ENCODE measurements at regions not wholly inside any gene's neighbourhood (a gene's known extent, or its start where the extent isn't known, plus 50 kb on each side); places are given as distances from the start of the nearest gene placed in this dataset.

GRCh38 chr3:23128655-23129054, 74.5 kb upstream of the UBE2E2 start:
- H3K4me1 ChIP-seq (ENCODE audit: control insufficient read depth in 1 of 2, low read depth in 2 of 2): no peaks in the 10 kb centered on the region
- H3K27ac ChIP-seq: no peak overlapping the region
- no peaks in the 10 kb centered on the region for H3K36me3 ChIP-seq
- ATAC-seq (ENCODE audit: insufficient number of reproducible peaks, low FRiP score, low read depth) (no peak), DNase-seq (ENCODE audit: low spot score) (no peak)
- no peaks in the 10 kb centered on the region for H3K9me3 ChIP-seq
- no peaks in the 10 kb centered on the region for H3K27me3 ChIP-seq (replicated peaks; ENCODE audit: insufficient read depth)
- no peak for TF ChIP-seq CTCF (IDR thresholded peaks at IDR 0.05)
- no peak overlapping the region for H3K4me3 ChIP-seq

DNA sequence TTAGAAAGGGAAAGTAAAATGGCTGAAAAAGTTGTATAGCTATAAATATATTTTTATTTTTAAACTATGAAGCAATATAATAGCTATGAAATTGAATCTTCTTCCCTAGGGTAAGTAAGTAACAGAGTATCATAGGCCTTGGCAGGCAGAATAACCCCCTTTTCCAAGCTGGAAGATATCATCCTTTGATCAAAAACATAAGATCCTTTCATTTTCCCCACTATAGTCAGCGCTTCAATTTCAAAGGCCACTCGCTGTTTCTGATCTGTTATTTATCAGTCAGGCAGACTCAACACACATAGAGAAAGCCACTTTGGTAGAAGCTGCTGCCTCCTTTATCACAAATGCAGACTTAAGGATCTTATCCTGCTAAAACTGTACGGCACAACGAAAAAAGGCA, 74.0 kb upstream of the UBE2E2 start:
- Histone ChIP-seq H3K9me3 (no peaks in the 10 kb centered on the region), H3K4me1 (ENCODE audit: control insufficient read depth in 1 of 2, low read depth in 2 of 2) (no peaks in the 10 kb centered on the region), H3K4me3 (no peak overlapping the region), H3K27ac (no peak overlapping the region), H3K36me3 (no peaks in the 10 kb centered on the region), H3K27me3 (replicated peaks; ENCODE audit: insufficient read depth) (no peaks in the 10 kb centered on the region)
- ATAC-seq (ENCODE audit: insufficient number of reproducible peaks, low FRiP score, low read depth) (no peak), DNase-seq (ENCODE audit: low spot score) (no peak)
- TF ChIP-seq CTCF (IDR thresholded peaks at IDR 0.05): no peak

DNA sequence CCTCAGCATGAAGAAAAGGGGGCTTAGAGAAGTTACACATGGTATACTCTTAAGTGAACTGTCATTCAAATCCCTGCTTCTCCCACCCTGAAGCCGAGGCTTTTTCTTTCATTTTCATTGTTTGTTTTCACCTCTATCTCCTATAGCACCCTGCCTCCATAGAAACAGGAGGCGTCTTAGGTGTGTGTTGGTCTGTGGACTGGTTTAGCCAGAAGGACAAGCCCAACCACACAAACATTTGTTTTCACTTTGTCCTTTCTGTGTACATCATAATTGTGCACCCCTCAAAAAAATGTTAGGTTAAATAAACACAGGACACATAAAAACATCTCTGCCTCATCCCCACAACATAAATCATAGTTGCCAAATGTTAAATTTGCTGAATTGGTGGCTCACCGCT, 73.3 kb upstream of the UBE2E2 start:
- DNase-seq (ENCODE audit: low spot score): no peak
- H3K27ac ChIP-seq: no peak overlapping the region
- H3K4me3 ChIP-seq: no peak overlapping the region
- no peaks in the 10 kb centered on the region for H3K4me1 ChIP-seq (ENCODE audit: control insufficient read depth in 1 of 2, low read depth in 2 of 2)
- no peak for TF ChIP-seq CTCF (IDR thresholded peaks at IDR 0.05)
- H3K27me3 ChIP-seq (replicated peaks; ENCODE audit: insufficient read depth): no peaks in the 10 kb centered on the region
- ATAC-seq (ENCODE audit: insufficient number of reproducible peaks, low FRiP score, low read depth): no peak
- no peaks in the 10 kb centered on the region for H3K36me3 ChIP-seq
- no peaks in the 10 kb centered on the region for H3K9me3 ChIP-seq

DNA sequence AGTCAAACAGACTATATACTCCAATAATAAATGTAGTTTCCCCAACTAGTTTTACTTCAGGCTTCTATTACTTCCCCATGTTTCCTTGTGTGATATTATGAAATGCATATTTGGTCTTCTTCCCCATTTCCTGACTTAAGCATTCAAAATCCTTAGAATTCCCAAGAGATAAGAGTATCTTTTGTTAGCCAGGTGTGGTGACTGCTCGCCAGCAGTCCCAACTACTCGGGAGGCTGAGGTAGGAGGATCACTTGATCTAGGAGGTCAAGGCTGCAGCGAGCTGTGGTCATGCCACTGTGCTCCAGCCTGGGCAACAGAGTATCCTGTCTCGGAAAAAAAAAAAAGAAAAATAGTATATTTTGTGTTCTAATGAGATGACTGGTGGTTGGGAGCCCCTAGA, 72.7 kb upstream of the UBE2E2 start:
- Histone ChIP-seq H3K27ac (no peak overlapping the region), H3K27me3 (replicated peaks; ENCODE audit: insufficient read depth) (no peaks in the 10 kb centered on the region), H3K4me3 (no peak overlapping the region), H3K36me3 (no peaks in the 10 kb centered on the region), H3K9me3 (no peaks in the 10 kb centered on the region), H3K4me1 (ENCODE audit: control insufficient read depth in 1 of 2, low read depth in 2 of 2) (no peaks in the 10 kb centered on the region)
- ATAC-seq (ENCODE audit: insufficient number of reproducible peaks, low FRiP score, low read depth) (no peak), DNase-seq (ENCODE audit: low spot score) (no peak)
- no peak for TF ChIP-seq CTCF (IDR thresholded peaks at IDR 0.05)

DNA sequence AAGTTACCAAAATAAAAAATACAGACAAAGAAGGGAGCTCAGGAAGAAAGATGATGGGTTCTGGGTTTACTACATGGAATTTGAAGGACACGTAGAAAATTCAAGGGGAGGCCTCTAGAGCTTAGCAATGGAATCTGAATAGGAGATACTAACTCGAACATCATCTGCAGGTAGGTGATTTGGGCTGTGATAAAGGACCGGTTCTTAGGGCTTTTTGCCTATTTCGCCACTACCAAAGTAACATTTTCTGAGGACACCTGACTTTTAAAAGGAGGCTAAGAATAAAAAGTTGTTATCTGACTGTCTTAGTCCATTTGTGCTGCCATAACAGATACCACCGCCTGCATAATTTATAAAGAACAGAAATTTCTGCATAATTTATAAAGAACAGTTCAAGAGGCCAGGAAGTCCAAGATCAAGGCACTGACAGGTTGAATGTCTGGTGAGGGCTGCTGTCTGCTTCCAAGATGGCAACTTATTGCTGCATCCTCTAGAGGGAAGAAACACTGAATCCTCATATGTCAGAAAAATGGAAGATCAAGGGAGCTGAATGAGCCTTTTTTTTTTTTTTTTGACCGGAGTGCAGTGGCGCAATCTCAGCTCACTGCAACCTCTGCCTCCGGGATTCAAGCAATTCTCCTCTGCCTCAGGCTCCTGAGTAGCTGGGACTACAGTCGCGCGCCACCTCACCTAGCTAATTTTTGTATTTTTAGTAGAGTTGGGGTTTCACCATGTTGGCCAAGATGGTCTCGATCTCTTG, 67.9 kb upstream of the UBE2E2 start:
- Histone ChIP-seq H3K9me3 (peaks cover 9% of the 10 kb centered on the region), H3K4me3 (no peak overlapping the region), H3K4me1 (ENCODE audit: control insufficient read depth in 1 of 2, low read depth in 2 of 2) (no peaks in the 10 kb centered on the region), H3K27ac (no peak overlapping the region), H3K27me3 (replicated peaks; ENCODE audit: insufficient read depth) (no peaks in the 10 kb centered on the region), H3K36me3 (no peaks in the 10 kb centered on the region)
- ATAC-seq (ENCODE audit: insufficient number of reproducible peaks, low FRiP score, low read depth) (no peak), DNase-seq (ENCODE audit: low spot score) (no peak)
- TF ChIP-seq CTCF (IDR thresholded peaks at IDR 0.05): no peak

Data from thoracic aorta (tissue), 2 donors.